Right forelimb (tissue), 1 donor: ENCODE measurements at regions not wholly inside any gene's neighbourhood (a gene's known extent, or its start where the extent isn't known, plus 50 kb on each side); places are given as distances from the start of the nearest gene placed in this dataset.

Experiments used
- DNase-seq: peaks from one replicate; pipeline ENCODE4 v3.0.0-alpha.2; 2018

DNA sequence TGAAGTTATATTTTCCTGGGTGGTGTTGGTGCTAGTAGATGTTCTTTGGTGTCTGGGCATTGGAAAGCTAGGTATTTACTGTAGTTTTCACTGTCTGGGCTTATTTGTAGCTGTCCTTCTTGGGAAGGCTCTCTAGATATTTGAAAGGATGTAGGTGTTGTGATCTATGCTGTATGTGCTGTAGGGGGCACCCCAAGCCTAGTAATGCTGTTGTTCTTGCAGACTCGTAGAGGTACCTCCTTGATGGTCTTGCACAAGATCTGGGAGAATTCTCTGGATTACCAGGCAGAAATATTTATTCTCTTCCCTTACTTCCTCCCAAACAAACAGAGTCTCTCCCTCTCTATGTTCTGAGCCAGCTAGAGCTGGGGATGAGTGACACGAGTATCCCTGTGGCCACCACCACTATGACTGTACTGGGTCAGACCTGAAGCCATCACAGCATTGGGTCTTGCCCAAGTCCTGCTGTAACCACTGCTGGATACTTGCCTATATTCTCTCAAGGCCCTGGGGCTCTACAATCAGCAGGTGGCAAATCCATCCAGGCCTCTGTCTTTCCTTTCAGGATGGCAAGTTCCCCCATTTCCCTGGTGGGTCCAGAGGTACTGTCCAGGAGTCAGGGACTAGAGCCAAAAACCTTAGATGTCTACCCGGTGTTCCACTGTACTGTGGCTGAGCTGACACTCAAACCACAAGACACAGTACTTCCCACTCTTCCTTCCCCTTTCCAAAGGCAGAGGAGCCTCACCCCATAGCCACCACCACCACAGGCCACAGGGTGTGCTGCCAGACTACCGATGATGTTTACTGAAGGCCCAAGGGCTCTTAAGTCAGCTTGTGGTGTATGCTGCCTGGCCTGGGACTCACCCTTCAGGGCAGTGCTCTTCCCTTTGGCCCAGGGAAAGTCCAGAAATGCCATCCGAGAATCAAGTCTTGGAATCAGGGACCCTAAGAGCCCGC lies 195.2 kb upstream of the DPPA4 start:
- peak; percentile 45 for DNase-seq

DNA sequence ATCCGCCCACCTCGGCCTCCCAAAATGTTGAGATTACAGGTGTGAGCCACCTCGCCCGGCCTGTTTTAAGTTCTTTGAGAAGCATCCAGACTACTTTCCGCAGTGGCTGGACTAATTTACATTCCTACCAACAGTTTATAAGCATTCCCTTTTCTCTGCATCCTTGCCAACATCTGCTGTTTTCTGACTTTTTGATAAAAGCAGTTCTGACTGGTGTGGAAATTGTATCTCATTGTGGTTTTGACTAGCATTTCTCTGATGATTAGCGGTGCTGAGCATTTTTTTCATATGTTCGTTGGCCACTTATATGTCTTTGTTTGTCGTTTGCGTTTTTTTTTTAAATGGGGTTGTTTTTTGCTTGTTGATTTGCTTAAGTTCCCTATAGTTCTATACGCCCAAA lies 208.4 kb upstream of the DPPA4 start:
- no peak for DNase-seq

DNA sequence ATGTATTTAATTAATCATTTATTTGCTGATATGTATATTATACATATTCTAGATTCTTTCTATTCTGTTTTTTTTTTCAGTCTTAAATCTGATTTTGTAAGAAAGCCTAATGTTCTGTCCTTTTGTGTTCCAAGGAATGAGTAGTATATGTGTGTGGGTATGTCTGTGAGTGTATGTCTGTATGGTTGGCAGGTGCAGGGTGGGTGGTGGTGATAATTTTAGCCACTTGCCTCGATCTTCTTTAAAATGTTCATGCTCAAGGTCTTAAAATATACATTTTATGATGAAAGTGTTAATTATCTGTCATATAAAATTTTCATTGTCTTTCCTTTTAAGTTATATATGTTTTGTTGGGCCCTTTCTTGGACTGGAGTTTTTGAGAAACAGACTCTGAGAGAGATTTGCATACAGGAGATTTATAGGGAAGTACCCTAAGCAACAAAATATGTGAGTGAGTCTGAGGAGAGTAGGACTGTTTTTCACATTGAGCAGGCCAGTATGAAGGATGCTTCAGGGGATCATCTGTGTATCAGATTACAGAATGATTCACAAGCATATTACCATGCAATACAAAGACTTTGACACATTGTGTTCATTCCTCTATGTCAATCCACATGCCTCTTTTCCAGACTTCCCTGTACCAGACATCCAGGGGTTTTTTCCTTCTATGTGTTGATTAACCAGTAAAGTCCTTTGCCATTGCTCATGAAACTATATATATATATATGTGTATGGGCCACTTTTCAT lies 211.0 kb upstream of the DPPA4 start:
- no peak for DNase-seq

DNA sequence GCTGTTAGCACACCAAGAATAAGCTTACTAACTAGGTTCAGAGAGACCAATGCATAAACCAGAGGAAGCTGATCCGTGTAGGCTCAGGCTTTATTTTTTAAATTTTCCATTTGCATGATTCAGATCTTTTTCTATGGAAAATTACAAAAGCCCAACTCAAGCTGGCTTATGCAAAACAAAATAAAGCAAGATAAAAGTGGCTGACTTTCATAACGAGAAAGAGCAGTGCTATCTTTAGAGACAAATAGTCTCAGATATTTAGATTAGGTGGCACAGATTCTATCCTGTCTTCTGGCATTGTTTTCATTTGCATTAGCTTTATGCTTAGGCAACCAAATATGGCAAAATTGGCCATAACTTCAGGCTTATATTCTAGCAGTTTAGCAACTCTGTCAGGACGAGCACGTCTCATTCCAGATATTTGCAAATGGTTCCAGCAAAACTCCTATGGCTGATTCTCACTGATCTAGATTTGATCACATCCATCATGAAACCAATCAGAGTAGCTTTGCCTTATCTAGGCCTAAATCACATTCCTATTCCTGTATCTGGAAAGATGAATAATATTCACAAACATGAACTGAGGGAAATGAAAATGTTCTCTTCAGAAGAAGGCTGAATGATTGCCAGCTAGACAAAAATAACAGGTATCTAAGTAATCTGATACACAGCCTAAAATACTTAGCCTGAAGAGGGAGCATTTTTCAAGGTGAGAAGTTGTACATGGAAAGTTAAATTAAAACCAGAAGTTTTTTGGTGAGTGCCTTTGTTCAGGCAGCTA lies 216.4 kb upstream of the DPPA4 start:
- no peak for DNase-seq

DNA sequence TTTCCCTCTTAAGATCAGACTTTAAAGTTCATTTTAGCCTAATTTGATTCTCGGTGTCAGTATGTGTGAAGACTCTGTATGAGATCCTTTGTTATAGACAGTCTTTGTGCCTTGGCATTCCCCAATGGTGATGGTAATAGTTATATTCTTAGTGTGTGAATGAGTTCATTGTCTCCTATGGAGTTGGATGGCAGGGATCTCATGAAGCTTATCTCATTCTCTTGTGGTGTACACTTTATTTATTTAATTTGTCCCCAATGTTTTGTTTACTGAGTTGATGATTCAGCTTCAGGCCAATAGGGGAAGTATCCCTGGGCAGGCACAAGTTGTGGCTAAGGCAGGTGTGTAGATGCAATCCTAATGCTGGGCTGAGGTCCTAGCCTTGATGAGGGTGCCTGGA lies 222.0 kb upstream of the DPPA4 start:
- DNase-seq, result no peak

DNA sequence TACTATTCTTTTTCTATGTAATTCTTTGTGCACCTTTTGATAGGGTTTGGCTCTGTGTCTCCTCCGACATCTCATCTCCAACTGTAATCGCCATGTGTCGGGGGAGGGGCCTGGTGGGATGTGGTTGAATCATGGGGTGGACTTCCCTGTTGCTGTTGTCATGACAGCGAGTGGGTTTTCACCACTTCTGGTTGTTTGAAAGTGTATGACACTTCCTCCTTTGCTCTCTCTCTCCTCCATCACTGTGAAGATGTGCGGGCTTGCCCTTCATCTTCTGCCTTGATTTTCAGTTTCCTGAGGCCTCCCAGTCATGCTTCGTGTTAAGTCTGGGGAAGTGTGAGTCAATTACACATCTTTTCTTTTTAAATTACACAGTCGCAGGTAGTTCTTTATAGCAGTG lies 225.8 kb upstream of the DPPA4 start:
- no peak for DNase-seq

DNA sequence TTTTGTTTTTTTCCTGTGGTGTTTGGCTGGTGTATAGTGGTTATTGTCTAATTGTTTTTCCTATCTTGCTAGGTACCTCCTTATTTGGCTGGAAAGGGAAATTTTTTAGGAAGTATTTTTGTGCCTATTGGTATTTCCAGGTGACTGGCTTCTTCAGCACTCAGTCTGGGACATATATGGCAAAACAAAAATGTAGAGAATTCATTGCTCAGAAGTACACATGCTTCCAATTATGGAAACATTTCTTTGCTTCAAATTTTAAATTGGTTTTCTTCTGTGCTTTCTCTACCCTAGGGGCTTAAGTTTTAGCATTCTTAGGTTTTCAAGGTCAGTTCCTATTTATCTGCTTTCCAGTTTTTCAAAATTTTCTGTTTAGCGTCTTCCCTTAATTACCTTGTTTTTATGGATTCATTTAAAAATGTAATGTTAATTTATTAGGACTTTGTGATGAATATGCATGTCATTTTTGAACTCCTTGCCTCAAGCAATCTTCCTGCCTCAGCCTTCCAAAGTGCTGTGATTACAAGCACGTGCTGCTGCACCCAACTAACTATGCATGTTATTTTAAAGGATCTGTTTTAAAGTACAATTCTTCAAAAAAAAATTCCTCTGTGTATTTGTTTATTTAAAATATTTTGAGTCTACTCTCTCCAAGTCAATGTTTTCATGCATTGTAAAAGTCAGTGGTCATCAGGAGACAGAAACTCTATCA lies 231.9 kb upstream of the DPPA4 start:
- no peak for DNase-seq

DNA sequence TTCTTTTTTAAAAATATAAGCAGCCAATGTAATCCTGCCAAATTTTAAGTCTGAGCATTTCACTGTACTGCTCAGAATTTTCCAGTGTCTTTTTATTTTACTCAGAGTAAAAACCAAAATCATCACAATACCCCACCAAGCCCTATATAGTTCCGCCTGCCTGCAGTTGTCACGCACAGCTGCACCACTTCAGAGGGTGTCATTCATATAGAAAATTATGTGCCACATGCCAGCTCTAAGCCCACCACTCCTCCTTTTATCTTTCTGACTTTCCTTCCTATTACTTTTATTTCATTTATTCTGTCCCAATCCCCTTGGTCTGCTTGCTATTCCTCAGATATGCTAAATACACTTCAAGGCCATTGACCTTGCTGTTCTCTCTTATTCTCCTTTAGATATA lies 233.1 kb upstream of the DPPA4 start:
- no peak for DNase-seq

DNA sequence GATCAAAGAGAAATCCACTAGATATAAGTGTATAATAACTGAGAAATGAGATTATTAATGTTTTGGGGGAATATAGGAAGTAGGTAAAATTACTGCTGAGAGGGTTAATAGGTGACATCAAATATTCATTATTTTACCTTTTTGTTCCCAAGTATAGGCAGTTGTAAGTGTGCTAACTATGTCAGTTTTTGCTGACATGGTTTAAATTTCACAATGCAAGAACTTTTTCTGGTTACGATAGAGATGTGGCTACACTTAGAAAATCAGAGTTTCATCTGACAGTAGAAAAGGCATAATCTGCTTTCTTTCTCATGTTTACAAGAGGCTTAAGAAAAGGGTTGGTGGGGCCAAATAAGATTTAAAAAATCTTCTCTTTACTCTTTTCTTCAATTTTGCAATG lies 235.0 kb upstream of the DPPA4 start:
- DNase-seq, result no peak

DNA sequence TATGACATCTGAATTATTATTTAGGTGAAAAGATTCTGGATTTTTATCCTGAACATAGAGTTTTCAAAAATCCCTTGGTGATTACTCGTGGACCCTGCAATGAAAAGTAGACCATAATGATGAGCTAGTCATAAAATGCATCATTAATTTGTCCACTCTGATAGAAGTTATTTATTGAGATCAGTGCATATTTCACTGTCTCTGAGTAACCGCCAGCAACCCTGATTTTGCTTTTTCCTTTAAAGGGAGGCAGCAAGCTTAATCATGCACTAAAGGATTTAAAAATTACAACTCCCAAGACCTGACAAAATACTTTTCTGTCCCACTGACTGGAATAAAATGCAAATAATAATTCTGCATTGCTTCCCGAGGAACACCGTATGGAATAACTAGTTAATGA lies 259.6 kb upstream of the DPPA4 start:
- DNase-seq, result no peak

DNA sequence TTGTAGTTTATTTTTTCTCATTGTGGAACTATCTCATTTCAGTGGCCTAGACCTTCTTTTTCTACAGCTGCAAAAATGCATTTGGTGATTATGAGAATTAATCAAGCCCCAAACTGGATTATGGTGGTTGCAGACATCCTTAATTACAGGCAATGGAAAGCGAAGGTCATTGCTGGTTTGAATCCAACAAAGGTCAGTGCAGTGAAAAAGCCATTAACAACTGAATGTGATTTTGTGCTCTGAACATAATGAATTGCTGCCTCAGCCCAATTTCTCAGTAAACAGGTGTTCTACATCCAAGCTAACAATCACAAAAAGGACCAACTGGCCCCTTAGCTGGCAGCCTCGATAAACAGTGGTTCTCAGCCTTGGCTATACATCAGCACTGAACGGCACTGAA lies 260.1 kb upstream of the DPPA4 start:
- no peak for DNase-seq

DNA sequence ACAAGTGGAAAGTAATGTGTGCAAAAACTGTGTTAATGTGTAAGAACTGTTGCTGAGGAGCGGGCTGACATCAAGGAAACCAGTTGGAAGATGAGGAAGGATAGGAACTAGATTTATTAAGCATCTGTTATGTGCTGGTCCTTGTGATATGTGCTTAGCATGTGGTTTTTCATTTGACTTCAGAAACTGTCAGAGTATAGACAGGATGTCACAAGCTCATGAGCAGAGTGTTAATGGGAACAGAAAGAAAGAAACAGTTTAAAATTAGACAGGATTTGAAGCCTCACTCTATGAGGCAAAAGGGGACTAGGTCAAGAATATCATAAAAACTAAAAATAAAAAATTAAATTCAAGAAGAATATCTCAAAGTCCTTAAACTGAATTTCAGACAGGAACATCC lies 270.6 kb upstream of the DPPA4 start:
- DNase-seq, result no peak

DNA sequence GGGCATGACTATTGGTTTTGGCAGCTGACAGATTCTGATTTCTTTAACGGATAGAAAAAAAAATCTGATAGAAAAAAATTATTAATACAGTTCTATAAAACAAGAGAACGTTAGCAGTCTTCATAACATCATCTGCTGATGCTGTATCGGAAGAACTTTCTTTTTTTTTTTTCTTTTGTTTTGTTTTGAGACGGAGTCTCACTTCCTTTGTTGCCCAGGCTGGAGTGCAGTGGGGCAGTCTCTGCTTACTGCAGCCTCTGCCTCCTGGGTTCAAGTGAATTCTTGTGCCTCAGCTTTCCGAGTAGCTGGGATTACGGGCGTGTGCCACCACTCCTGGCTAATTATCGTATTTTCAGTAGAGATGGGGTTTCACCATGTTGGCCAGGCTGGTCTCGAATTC lies 271.2 kb upstream of the DPPA4 start:
- DNase-seq, result no peak

DNA sequence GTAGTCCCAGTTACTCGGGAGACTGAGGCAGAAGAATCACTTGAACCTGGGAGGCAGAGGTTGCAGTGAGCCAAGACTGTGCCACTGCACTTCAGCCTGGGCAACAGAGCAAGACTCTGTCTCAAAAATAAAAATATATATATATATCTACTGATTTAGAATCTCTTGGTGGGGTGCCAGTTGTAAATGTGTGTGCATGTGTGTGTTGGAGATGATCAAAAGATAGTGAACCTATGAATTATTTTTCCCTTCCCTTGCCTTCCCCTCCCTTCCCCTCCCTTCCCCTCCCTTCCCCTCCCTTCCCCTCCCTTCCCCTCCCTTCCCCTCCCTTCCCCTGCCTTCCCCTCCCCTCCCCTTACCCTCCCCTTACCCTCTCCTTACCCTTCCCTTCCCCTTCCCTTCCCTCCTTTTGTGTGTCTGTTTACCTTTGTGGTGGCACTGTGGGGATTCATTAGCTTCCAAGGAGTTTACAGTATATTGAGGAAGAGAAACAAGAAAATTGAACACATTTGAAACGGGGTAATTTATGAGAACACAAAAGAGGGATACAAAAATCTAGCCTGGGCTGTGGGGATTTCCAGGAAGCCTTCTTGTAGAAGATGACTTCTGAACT lies 281.5 kb upstream of the DPPA4 start:
- DNase-seq, result no peak

DNA sequence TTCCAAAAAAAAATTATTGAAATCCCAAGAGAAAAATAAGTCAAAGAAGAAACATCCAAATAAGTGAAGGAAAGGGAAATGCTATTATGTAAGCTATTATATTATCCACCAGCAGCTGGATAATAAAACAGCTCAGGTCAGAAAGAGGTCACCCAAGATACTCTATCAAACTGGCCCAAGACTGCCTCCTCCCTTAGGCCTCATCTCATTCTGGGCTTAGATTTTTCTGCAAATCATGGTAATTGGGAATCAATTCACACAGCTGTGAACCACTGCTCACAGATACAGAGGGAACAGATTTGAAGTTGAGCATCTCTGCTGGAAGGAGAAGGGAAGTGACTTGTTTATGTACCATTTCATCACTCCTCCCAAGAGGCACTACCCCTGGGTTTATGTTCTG lies 294.6 kb upstream of the DPPA4 start:
- no peak for DNase-seq

DNA sequence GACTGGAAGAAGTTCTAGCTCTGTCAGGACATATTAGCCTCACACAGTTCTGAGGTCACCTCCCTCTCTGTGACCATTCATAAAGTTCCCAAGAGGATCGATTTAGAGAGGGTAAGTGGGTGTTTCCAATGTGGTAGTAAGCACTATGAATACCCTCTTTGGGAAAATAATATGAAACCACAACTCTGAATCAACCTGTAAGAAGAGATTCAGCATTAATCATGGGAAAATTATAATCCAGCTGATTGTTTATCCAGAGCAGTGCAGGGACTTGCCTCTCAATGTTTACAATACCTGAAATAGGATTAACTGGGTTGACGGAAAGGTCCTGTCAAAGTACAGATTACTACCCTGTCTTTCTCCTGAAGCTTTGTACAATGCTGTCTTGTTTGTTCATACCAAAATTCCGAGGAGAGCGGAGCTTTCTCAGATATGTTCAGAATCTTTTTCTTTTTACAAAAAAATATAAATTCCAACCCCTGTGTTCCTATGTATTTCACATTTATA lies 302.9 kb upstream of the DPPA4 start:
- no peak for DNase-seq

DNA sequence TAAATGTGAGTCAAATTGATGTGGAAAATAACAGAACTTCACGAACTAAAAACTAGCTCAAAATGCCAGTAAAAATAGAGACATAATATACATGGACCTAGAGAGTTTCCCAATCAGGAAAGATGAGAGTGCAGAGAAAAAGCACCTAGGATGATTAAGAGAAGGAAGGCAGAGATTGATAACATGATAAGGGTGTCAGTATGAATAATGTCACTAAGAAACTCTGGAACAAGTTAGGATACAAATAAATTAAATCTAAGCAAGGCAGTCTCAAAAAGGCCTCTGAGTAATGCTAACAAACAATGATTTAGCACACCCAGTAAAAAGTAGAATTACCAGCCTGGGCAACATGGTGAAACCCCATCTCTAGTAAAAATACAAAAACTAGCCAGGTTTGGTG lies 304.7 kb upstream of the DPPA4 start:
- no peak for DNase-seq

DNA sequence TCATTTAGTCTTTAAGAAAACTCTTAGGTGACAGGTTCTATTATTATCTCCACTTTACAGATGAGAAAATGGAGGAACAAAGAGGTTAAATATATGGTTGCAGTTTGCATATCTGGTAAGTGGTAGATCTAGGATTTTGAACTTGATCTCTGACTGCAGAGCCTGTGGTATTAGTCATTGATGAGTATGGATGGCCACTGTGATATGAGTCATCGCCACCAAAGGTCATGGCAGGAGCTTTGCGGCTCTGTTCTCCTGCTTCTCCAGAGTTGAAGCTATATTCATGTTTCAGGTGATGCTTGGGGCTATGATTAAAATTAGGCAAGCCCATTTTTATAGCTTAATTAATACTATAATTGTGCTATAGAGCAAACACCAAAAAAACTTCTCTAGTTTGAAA lies 306.2 kb upstream of the DPPA4 start:
- no peak for DNase-seq

DNA sequence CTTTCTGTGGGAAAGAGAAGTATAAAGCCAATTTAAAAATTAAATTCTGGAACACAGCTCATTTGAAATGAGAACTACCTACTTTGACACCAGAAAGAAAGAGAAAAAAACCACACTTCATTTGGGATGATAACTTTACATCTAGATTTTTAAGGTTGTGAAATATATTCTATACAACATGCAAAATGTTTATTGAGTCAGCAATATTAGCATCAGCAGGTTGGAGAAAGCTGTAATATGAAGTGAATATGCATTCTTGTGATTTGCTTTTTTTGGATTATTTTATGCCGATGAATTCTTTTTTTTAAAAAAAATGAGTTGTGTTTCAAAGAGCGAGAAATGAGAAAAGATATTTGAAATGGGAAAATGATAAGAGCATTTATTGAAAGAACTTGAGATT lies 307.0 kb upstream of the DPPA4 start:
- no peak for DNase-seq

DNA sequence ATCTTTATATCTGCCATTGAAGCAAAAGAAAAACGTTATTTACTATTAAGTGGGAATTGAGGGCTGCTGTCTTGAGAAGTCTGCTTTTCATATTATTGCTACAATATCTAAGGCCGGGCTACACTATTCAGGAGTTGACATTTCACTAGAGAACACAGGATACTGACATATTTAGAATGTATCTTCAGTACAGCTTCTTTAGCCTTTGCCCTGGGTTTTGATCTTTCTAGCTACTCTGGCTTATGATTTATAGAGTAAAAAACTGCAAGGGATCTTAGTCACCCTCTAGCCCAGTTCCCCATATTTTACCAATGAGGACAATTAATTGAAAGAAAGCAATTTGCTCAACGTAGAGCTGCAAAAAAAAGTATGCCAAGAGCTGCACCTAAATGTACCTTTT lies 307.4 kb upstream of the DPPA4 start:
- no peak for DNase-seq

DNA sequence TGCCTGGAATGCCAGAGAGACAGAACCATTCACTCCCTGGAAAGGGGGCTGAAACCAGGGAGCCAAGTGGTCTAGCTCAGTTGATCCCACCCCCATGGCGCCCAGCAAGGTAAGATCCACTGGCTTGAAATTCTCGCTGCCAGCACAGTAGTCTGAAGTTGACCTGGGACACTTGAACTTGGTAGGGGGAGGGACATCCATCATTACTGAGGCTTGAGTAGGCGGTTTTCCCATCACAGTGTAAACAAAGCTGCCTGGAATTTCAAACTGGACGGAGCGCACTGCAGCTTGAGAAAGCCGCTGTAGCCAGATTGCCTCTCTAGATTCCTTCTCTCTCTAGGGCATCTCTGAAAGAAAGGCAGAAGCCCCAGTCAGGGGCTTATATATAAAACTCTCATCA lies 310.7 kb upstream of the DPPA4 start:
- no peak for DNase-seq

DNA sequence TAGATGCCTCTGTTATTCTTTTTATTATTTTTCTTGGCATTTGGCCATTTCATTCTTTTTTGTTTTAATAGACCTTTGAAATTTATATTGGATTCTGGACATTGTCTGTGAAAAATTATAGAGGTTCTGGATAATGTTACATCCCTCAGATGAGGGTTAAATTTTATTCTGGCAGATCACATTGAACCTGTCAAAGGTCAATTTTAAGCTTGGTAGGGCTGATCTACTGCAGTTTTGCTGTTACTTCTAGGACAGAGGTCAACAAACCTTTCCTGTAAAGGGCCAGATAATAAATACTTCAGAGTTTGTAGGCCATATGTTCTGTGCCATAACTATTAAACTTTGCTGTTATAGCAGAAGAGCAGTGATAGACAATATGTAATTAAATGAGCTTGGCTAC lies 318.9 kb upstream of the DPPA4 start:
- no peak for DNase-seq
